NCI-H1436 (cell line): ENCODE measurements at regions not wholly inside any gene's neighbourhood (a gene's known extent, or its start where the extent isn't known, plus 50 kb on each side); places are given as distances from the start of the nearest gene placed in this dataset.
"Not testable (repeated sequence)": the region's sequence is repeated elsewhere in the genome, so short reads cannot be mapped to it uniquely, and the experiment has no call there.

Source experiments
- DNase-seq: peaks from one replicate; lab custom pipeline; 2025; lab: John Stamatoyannopoulos, UW

GRCh38 chr3:162722796-162723195 is 1226.2 kb downstream of the OTOL1 start:
- not testable (repeated sequence) for DNase-seq

GRCh38 chr3:162729686-162730085 is 1233.1 kb downstream of the OTOL1 start:
- no peak for DNase-seq

- not testable (repeated sequence) for DNase-seq
Observed at GRCh38 chr3:162731961-162732360, 1235.4 kb downstream of the OTOL1 start.

- no peak for DNase-seq
Observed at GRCh38 chr3:162738784-162739183, 1242.2 kb downstream of the OTOL1 start.

- DNase-seq = no peak
Observed at GRCh38 chr3:162740941-162741596, 1244.5 kb downstream of the OTOL1 start.

- DNase-seq = no peak
Observed at GRCh38 chr3:162742159-162742717, 1245.6 kb downstream of the OTOL1 start.

- DNase-seq = no peak
Observed at GRCh38 chr3:162743091-162743490, 1246.5 kb downstream of the OTOL1 start.

- no peak for DNase-seq
Observed at GRCh38 chr3:162760789-162761188, 1264.2 kb downstream of the OTOL1 start.

- no peak for DNase-seq
Observed at GRCh38 chr3:162764051-162764807, 1267.6 kb downstream of the OTOL1 start.

GRCh38 chr3:162764808-162765071 is 1268.1 kb downstream of the OTOL1 start:
- no peak for DNase-seq

- DNase-seq = no peak
Observed at GRCh38 chr3:162765524-162765923, 1268.9 kb downstream of the OTOL1 start.

- DNase-seq = no peak
Observed at GRCh38 chr3:162769564-162769963, 1273.0 kb downstream of the OTOL1 start.

GRCh38 chr3:162770551-162770950 is 1273.9 kb downstream of the OTOL1 start:
- DNase-seq = no peak

GRCh38 chr3:162774613-162775100 is 1278.0 kb downstream of the OTOL1 start:
- DNase-seq = no peak

GRCh38 chr3:162776148-162776547 is 1279.5 kb downstream of the OTOL1 start:
- no peak for DNase-seq

- DNase-seq = no peak
Observed at GRCh38 chr3:162777118-162777517, 1280.5 kb downstream of the OTOL1 start.

- no peak for DNase-seq
Observed at GRCh38 chr3:162780313-162780712, 1283.7 kb downstream of the OTOL1 start.

GRCh38 chr3:162799910-162800309 is 1303.3 kb downstream of the OTOL1 start:
- DNase-seq = no peak

GRCh38 chr3:162802228-162802965 is 1305.8 kb downstream of the OTOL1 start:
- DNase-seq = no peak

GRCh38 chr3:162810776-162811175 is 1314.2 kb downstream of the OTOL1 start:
- DNase-seq = no peak

- DNase-seq = no peak
Observed at GRCh38 chr3:162842549-162843216, 1346.1 kb downstream of the OTOL1 start.

- DNase-seq = no peak
Observed at GRCh38 chr3:162845918-162846317, 1349.3 kb downstream of the OTOL1 start.
